HEK293 (cell line): ENCODE measurements at regions not wholly inside any gene's neighbourhood (a gene's known extent, or its start where the extent isn't known, plus 50 kb on each side); places are given as distances from the start of the nearest gene placed in this dataset.

Source experiments
- CTCF ChIA-PET: fragments of 350-600 bp; formaldehyde crosslinking; extraction: SDS; loops from one replicate; lab custom pipeline; 2021; ENCODE audit warnings: antibody characterized with exemption; lab: Yijun Ruan, JAX
- POLR2A ChIA-PET: fragments of 300-600 bp; formaldehyde crosslinking; extraction: SDS; loops from one replicate; lab custom pipeline; 2020; ENCODE audit warnings: antibody characterized with exemption, inconsistent platforms; lab: Yijun Ruan, JAX
- H3K27ac ChIP-seq: fragments of 200-500 bp; sonication (Bioruptor generic); 2 replicates; pipeline ENCODE4 v1.5.1; 2014; ENCODE audit warnings: low read depth, low read length, control low read depth, inconsistent platforms; ENCODE audit errors: extremely low read depth
- H3K36me3 ChIP-seq, 2 experiments: fragments of 200-500 bp in 1 of 2; sonication (Bioruptor generic) in 1 of 2; 1 replicate in 1 of 2; 2 replicates in 1 of 2; pipeline ENCODE4 v1.5.1; 2014 to 2017; ENCODE audit warnings: inconsistent platforms in 2 of 2, low read length in 2 of 2; ENCODE audit not compliant: control insufficient read depth in 2 of 2, insufficient read depth in 1 of 2
- H3K4me1 ChIP-seq: fragments of 200-500 bp; sonication (Bioruptor generic); 2 replicates; pipeline ENCODE4 v1.5.1; 2014; ENCODE audit warnings: mild to moderate bottlenecking, low read length, inconsistent platforms; ENCODE audit not compliant: control insufficient read depth, insufficient read depth
- H3K4me3 ChIP-seq: 2 replicates; pipeline ENCODE4 v1.5.1; 2011; ENCODE audit warnings: low read depth, mild to moderate bottlenecking, control low read depth, low read length, moderate library complexity
- H3K9me3 ChIP-seq: fragments of 200-500 bp; sonication (Bioruptor generic); 2 replicates; pipeline ENCODE4 v1.5.1; 2014; ENCODE audit warnings: low read depth, low read length, inconsistent platforms; ENCODE audit not compliant: control insufficient read depth, insufficient read depth
- KLF1 ChIP-seq: fragments of 450-650 bp; formaldehyde crosslinking; IDR thresholded peaks from 2 replicates; pipeline ENCODE4 v1.5.1; 2016; ENCODE audit warnings: missing biosample characterization, missing genetic modification characterization
- KLF8 ChIP-seq: fragments of 450-650 bp; formaldehyde crosslinking; IDR thresholded peaks from 2 replicates; pipeline ENCODE4 v1.5.1; 2016; ENCODE audit warnings: missing biosample characterization, missing genetic modification characterization
- KLF9 ChIP-seq: fragments of 450-650 bp; formaldehyde crosslinking; IDR thresholded peaks from 2 replicates; pipeline ENCODE4 v1.5.1; 2016; ENCODE audit warnings: missing biosample characterization, missing genetic modification characterization, low read depth
- MEIS1 ChIP-seq: sonication (generic); formaldehyde crosslinking; IDR thresholded peaks from 2 replicates; pipeline ENCODE4 v1.8.1; 2022; ENCODE audit warnings: missing genetic modification reagents, mild to moderate bottlenecking, borderline replicate concordance
- PRDM6 ChIP-seq: fragments of 450-650 bp; formaldehyde crosslinking; IDR thresholded peaks from 2 replicates; pipeline ENCODE4 v1.5.1; 2017; ENCODE audit warnings: missing biosample characterization, missing genetic modification characterization
- ZBTB49 ChIP-seq: fragments of 450-650 bp; formaldehyde crosslinking; IDR thresholded peaks from 2 replicates; pipeline ENCODE4 v1.5.1; 2016; ENCODE audit warnings: missing biosample characterization, missing genetic modification characterization, low read depth
- ZEB2 ChIP-seq: fragments of 450-650 bp; formaldehyde crosslinking; IDR thresholded peaks from 2 replicates; pipeline ENCODE4 v1.5.1; 2016; ENCODE audit warnings: missing biosample characterization, missing genetic modification characterization
- ZFP37 ChIP-seq: fragments of 450-650 bp; formaldehyde crosslinking; IDR thresholded peaks from 2 replicates; pipeline ENCODE4 v1.5.1; 2016; ENCODE audit warnings: missing biosample characterization, missing genetic modification characterization
- ZNF121 ChIP-seq: fragments of 450-650 bp; formaldehyde crosslinking; IDR thresholded peaks from 2 replicates; pipeline ENCODE4 v1.5.1; 2016; ENCODE audit warnings: missing biosample characterization, missing genetic modification characterization
- ZNF155 ChIP-seq: fragments of 450-650 bp; formaldehyde crosslinking; IDR thresholded peaks from 2 replicates; pipeline ENCODE4 v1.5.1; 2016; ENCODE audit warnings: missing biosample characterization, missing genetic modification characterization
- ZNF169 ChIP-seq: fragments of 450-650 bp; formaldehyde crosslinking; IDR thresholded peaks from 2 replicates; pipeline ENCODE4 v1.5.1; 2016; ENCODE audit warnings: missing biosample characterization, missing genetic modification characterization
- ZNF184 ChIP-seq: fragments of 450-650 bp; IDR thresholded peaks from 2 replicates; pipeline ENCODE4 v1.5.1; 2018; ENCODE audit warnings: missing biosample characterization, mild to moderate bottlenecking, missing genetic modification characterization
- ZNF248 ChIP-seq: fragments of 450-650 bp; formaldehyde crosslinking; IDR thresholded peaks from 2 replicates; pipeline ENCODE4 v1.5.1; 2017; ENCODE audit warnings: missing biosample characterization, missing genetic modification characterization
- ZNF280C ChIP-seq: fragments of 450-650 bp; formaldehyde crosslinking; IDR thresholded peaks from 2 replicates; pipeline ENCODE4 v1.5.1; 2016; ENCODE audit warnings: missing biosample characterization, missing genetic modification characterization
- ZNF292 ChIP-seq: fragments of 450-650 bp; formaldehyde crosslinking; IDR thresholded peaks from 2 replicates; pipeline ENCODE4 v1.5.1; 2016; ENCODE audit warnings: low read depth, missing biosample characterization, missing genetic modification characterization, borderline replicate concordance
- ZNF302 ChIP-seq: fragments of 450-650 bp; formaldehyde crosslinking; IDR thresholded peaks from 2 replicates; pipeline ENCODE4 v1.5.1; 2016; ENCODE audit warnings: missing biosample characterization, missing genetic modification characterization, low read depth
- ZNF341 ChIP-seq: fragments of 450-650 bp; formaldehyde crosslinking; IDR thresholded peaks from 2 replicates; pipeline ENCODE4; 2016; ENCODE audit warnings: low read depth, missing biosample characterization, missing genetic modification characterization
- ZNF362 ChIP-seq: fragments of 450-650 bp; formaldehyde crosslinking; IDR thresholded peaks from 2 replicates; pipeline ENCODE4 v1.5.1; 2016; ENCODE audit warnings: missing biosample characterization, missing genetic modification characterization
- ZNF48 ChIP-seq: fragments of 450-650 bp; formaldehyde crosslinking; IDR thresholded peaks from 2 replicates; pipeline ENCODE4 v1.5.1; 2016; ENCODE audit warnings: missing biosample characterization, missing genetic modification characterization
- ZNF560 ChIP-seq: fragments of 450-650 bp; formaldehyde crosslinking; IDR thresholded peaks from 2 replicates; pipeline ENCODE4 v1.5.1; 2017; ENCODE audit warnings: missing biosample characterization, missing genetic modification characterization, borderline replicate concordance
- ZNF561 ChIP-seq: fragments of 450-650 bp; IDR thresholded peaks from 2 replicates; pipeline ENCODE4 v1.5.1; 2018; ENCODE audit warnings: missing biosample characterization, missing genetic modification characterization, borderline replicate concordance
- ZNF623 ChIP-seq: fragments of 450-650 bp; formaldehyde crosslinking; IDR thresholded peaks from 2 replicates; pipeline ENCODE4 v1.5.1; 2016; ENCODE audit warnings: missing biosample characterization, missing genetic modification characterization
- ZNF624 ChIP-seq: fragments of 450-650 bp; formaldehyde crosslinking; IDR thresholded peaks from 2 replicates; pipeline ENCODE4 v1.5.1; 2017; ENCODE audit warnings: missing biosample characterization, missing genetic modification characterization
- ZNF629 ChIP-seq: fragments of 450-650 bp; formaldehyde crosslinking; IDR thresholded peaks from 2 replicates; pipeline ENCODE4 v1.5.1; 2017; ENCODE audit warnings: missing biosample characterization, missing genetic modification characterization
- ZNF664 ChIP-seq: fragments of 450-650 bp; formaldehyde crosslinking; IDR thresholded peaks from 2 replicates; pipeline ENCODE4 v1.5.1; 2016; ENCODE audit warnings: missing biosample characterization, missing genetic modification characterization
- ZNF692 ChIP-seq: fragments of 450-650 bp; formaldehyde crosslinking; IDR thresholded peaks from 2 replicates; pipeline ENCODE4 v1.5.1; 2016; ENCODE audit warnings: missing biosample characterization, missing genetic modification characterization
- ZNF830 ChIP-seq: fragments of 450-650 bp; IDR thresholded peaks from 2 replicates; pipeline ENCODE4 v1.5.0; 2018; ENCODE audit warnings: missing biosample characterization, missing genetic modification characterization, low read depth, mild to moderate bottlenecking, moderate library complexity
- ZSCAN4 ChIP-seq: fragments of 450-650 bp; formaldehyde crosslinking; IDR thresholded peaks from 2 replicates; pipeline ENCODE4 v1.5.1; 2017; ENCODE audit warnings: missing biosample characterization, missing genetic modification characterization
- ZXDB ChIP-seq: fragments of 450-650 bp; formaldehyde crosslinking; IDR thresholded peaks from 2 replicates; pipeline ENCODE4 v1.5.1; 2016; ENCODE audit warnings: missing biosample characterization, missing genetic modification characterization

GRCh38 chr1:187721216-187721615, 892.5 kb downstream of the PLA2G4A start:
- CTCF ChIA-PET, result no interaction called here
- Histone ChIP-seq H3K27ac (no peak overlapping the region), H3K4me1 (no peaks in the 10 kb centered on the region)

GRCh38 chr1:187725216-187725615, 896.5 kb downstream of the PLA2G4A start:
- POLR2A ChIA-PET, result no interaction called here
- TF ChIP-seq ZNF184 (tag by site-specific recombination) (no peak), ZNF302 (tag by site-specific recombination) (no peak), ZNF280C (tag by site-specific recombination) (no peak), ZNF48 (tag by site-specific recombination) (no peak), ZNF629 (no peak), ZNF341 (tag by site-specific recombination) (no peak), ZNF623 (no peak), ZNF292 (tag by site-specific recombination) (no peak), ZNF692 (tag by site-specific recombination) (no peak), ZFP37 (tag by site-specific recombination) (no peak), ZNF362 (tag by site-specific recombination) (no peak), PRDM6 (tag by site-specific recombination) (no peak), KLF8 (no peak), MEIS1 (no peak), ZNF830 (tag by site-specific recombination) (no peak), ZNF624 (no peak)

More at GRCh38 chr1:187721216-187721615, 892.5 kb downstream of the PLA2G4A start:
- Histone ChIP-seq H3K36me3 (no peaks in the 10 kb centered on the region), H3K9me3 (no peaks in the 10 kb centered on the region), H3K4me3 (no peak overlapping the region)
- POLR2A ChIA-PET, result no interaction called here
- no peak for TF ChIP-seq KLF1 (tag by site-specific recombination)
- no peak for TF ChIP-seq ZXDB (tag by site-specific recombination)
- no peak for TF ChIP-seq ZNF561
- no peak for TF ChIP-seq ZNF664 (tag by site-specific recombination)
- TF ChIP-seq ZNF169 (tag by site-specific recombination), result no peak
- TF ChIP-seq ZNF560 (tag by site-specific recombination), result no peak
- no peak for TF ChIP-seq ZNF121 (tag by site-specific recombination)
- TF ChIP-seq ZNF155 (tag by site-specific recombination), result no peak
- TF ChIP-seq ZBTB49 (tag by site-specific recombination), result no peak
- TF ChIP-seq ZNF248 (tag by site-specific recombination), result no peak
- TF ChIP-seq KLF9 (tag by site-specific recombination), result no peak
- no peak for TF ChIP-seq ZSCAN4 (tag by site-specific recombination)
- no peak for TF ChIP-seq MEIS1
- no peak for TF ChIP-seq ZEB2

More at GRCh38 chr1:187725216-187725615, 896.5 kb downstream of the PLA2G4A start:
- Histone ChIP-seq H3K9me3 (no peaks in the 10 kb centered on the region), H3K36me3 (no peaks in the 10 kb centered on the region), H3K4me1 (no peaks in the 10 kb centered on the region), H3K4me3 (no peak overlapping the region), H3K27ac (no peak overlapping the region)
- CTCF ChIA-PET, result no interaction called here
